PC-3 (cell line): ENCODE measurements at regions not wholly inside any gene's neighbourhood (a gene's known extent, or its start where the extent isn't known, plus 50 kb on each side); places are given as distances from the start of the nearest gene placed in this dataset.

Experiments used
- ATAC-seq: fragments of 200-7000 bp; cut with Tn5 transposase; 2 replicates; pipeline ENCODE4 v1.9.1; 2020; ENCODE audit warnings: mild to moderate bottlenecking, moderate library complexity
- BruUV-seq: library from RNA; stranded (reverse); fragments of 400-500 nt; replicated peaks from 2 replicates; lab custom pipeline; 2021; lab: Mats Ljungman, UMichigan
- CTCF ChIA-PET: fragments of 300-600 bp; sonication (Branson Sonifier 250); formaldehyde crosslinking; loops from one replicate; lab custom pipeline; 2022; ENCODE audit warnings: antibody characterized with exemption; lab: Charles Lee
- POLR2A ChIA-PET: fragments of 300-600 bp; sonication (Branson Sonifier 250); formaldehyde crosslinking; loops from one replicate; lab custom pipeline; 2022; ENCODE audit warnings: antibody characterized with exemption; ENCODE audit not compliant: unreplicated experiment; lab: Charles Lee
- DNase-seq: peaks from one replicate; pipeline ENCODE4 v3.0.0-alpha.2; 2015
- H2AFZ ChIP-seq: fragments of 300-600 bp; sonication (generic); 2 replicates; pipeline ENCODE4 v1.6.0; 2016; ENCODE audit warnings: antibody characterized with exemption, low read length
- H3F3A ChIP-seq: fragments of 300-600 bp; sonication (generic); one replicate; pipeline ENCODE4 v1.6.0; 2017; ENCODE audit warnings: antibody characterized with exemption, low read length, control low read depth, mild to moderate bottlenecking; ENCODE audit not compliant: unreplicated experiment
- H3K27ac ChIP-seq: fragments of 300-600 bp; sonication (generic); 2 replicates; pipeline ENCODE4 v1.5.1; 2016; ENCODE audit warnings: mild to moderate bottlenecking, low read length
- H3K27me3 ChIP-seq: fragments of 300-600 bp; sonication (generic); 2 replicates; pipeline ENCODE4 v1.6.1; 2016; ENCODE audit warnings: low read length, mixed read lengths
- H3K36me3 ChIP-seq: fragments of 300-600 bp; sonication (generic); 2 replicates; pipeline ENCODE4 v1.6.1; 2016; ENCODE audit warnings: low read depth, mixed run types, low read length, mixed read lengths
- H3K4me1 ChIP-seq: fragments of 300-600 bp; sonication (generic); 2 replicates; pipeline ENCODE4 v1.5.1; 2016; ENCODE audit warnings: low read length; ENCODE audit not compliant: insufficient read depth
- H3K4me2 ChIP-seq: fragments of 300-600 bp; sonication (generic); 2 replicates; pipeline ENCODE4 v1.6.0; 2016; ENCODE audit warnings: low read length
- H3K4me3 ChIP-seq: fragments of 300-600 bp; sonication (generic); 2 replicates; pipeline ENCODE4 v1.5.1; 2016; ENCODE audit warnings: mild to moderate bottlenecking, low read length, mixed read lengths
- H3K79me2 ChIP-seq: fragments of 300-600 bp; sonication (generic); 2 replicates; pipeline ENCODE4 v1.6.1; 2017; ENCODE audit warnings: low read length, mixed read lengths
- H3K9ac ChIP-seq: fragments of 300-600 bp; sonication (generic); 2 replicates; pipeline ENCODE4 v1.6.0; 2016; ENCODE audit warnings: mild to moderate bottlenecking, low read length
- H3K9me2 ChIP-seq: fragments of 300-600 bp; sonication (generic); replicated peaks from 2 replicates; pipeline ENCODE4 v1.6.1; 2016; ENCODE audit warnings: mixed run types, low read length, mixed read lengths
- H3K9me3 ChIP-seq: fragments of 300-600 bp; sonication (generic); 2 replicates; pipeline ENCODE4 v1.6.1; 2016; ENCODE audit warnings: low read length, mixed read lengths
- H4K20me1 ChIP-seq: fragments of 300-600 bp; sonication (generic); 2 replicates; pipeline ENCODE4 v1.6.1; 2016; ENCODE audit warnings: low read length, mixed read lengths
- CTCF ChIP-seq: fragments of 300-600 bp; sonication (generic); conservative IDR thresholded peaks from 2 replicates; pipeline ENCODE4 v1.5.1; 2017; ENCODE audit warnings: antibody characterized with exemption, low read depth, mild to moderate bottlenecking, low read length
- EZH2 ChIP-seq: fragments of 300-600 bp; sonication (generic); IDR thresholded peaks from one replicate; pipeline ENCODE4 v1.6.1; 2017; ENCODE audit warnings: antibody characterized with exemption, mild to moderate bottlenecking, low read length; ENCODE audit not compliant: unreplicated experiment
- EZH2phosphoT487 ChIP-seq: fragments of 300-600 bp; sonication (generic); IDR thresholded peaks from 2 replicates; pipeline ENCODE4 v1.6.1; 2018; ENCODE audit warnings: mild to moderate bottlenecking, antibody characterized with exemption, low read length, borderline replicate concordance
- intact Hi-C: fragments of 100-400 bp; cut with micrococcal nuclease; formaldehyde crosslinking; loops from 2 replicates; pipeline ENCODE4 v1.9.0; 2023

- Histone ChIP-seq H3K79me2 (no peaks in the 10 kb centered on the region), H3K4me3 (no peak overlapping the region), H3K4me2 (no peak overlapping the region), H3K9me2 (no peaks in the 10 kb centered on the region), H3K9ac (no peak overlapping the region), H4K20me1 (no peaks in the 10 kb centered on the region), H3K27ac (no peak overlapping the region), H3K36me3 (no peaks in the 10 kb centered on the region), H3K9me3 (no peaks in the 10 kb centered on the region), H3F3A (no peaks in the 10 kb centered on the region), H2AFZ (no peak overlapping the region), H3K27me3 (no peaks in the 10 kb centered on the region), H3K4me1 (no peaks in the 10 kb centered on the region)
- DNase-seq, result no peak
- intact Hi-C loops, result no loop called here
- BruUV-seq, result no TSS peak
- CTCF ChIA-PET, result no interaction called here
- POLR2A ChIA-PET, result no interaction called here
- ATAC-seq, result no peak
- TF ChIP-seq EZH2phosphoT487, result no peak
Observed at GRCh38 chr16:10305912-10306311, 79.9 kb upstream of the ATF7IP2 start.

- ChIA-PET CTCF (interaction anchor here (0.7 kb wide), 1 partner anchor 195 kb away, joined by 6 read pairs; no protein-coding TSS in a partner anchor), POLR2A (no interaction called here)
- no peaks in the 10 kb centered on the region for H3K27me3 ChIP-seq
- no peaks in the 10 kb centered on the region for H3K36me3 ChIP-seq
- no TSS peak for BruUV-seq
- H3F3A ChIP-seq, result no peaks in the 10 kb centered on the region
- ATAC-seq (no peak), DNase-seq (no peak)
- no peak overlapping the region for H3K27ac ChIP-seq
- H2AFZ ChIP-seq, result no peak overlapping the region
- H3K4me2 ChIP-seq, result no peak overlapping the region
- H3K4me3 ChIP-seq, result no peak overlapping the region
- H4K20me1 ChIP-seq, result no peaks in the 10 kb centered on the region
- no peaks in the 10 kb centered on the region for H3K9me3 ChIP-seq
- no peaks in the 10 kb centered on the region for H3K4me1 ChIP-seq
- H3K9ac ChIP-seq, result no peak overlapping the region
- no peaks in the 10 kb centered on the region for H3K9me2 ChIP-seq
- intact Hi-C loops, result no loop called here
- H3K79me2 ChIP-seq, result no peaks in the 10 kb centered on the region
- TF ChIP-seq EZH2phosphoT487, result no peak
- no peak for TF ChIP-seq CTCF
Observed at GRCh38 chr16:10308305-10309193, 77.3 kb upstream of the ATF7IP2 start.

GRCh38 chr16:10309271-10309932 is 76.5 kb upstream of the ATF7IP2 start:
- DNase-seq, result no peak
- ChIA-PET POLR2A (no interaction called here), CTCF (no interaction called here)
- Histone ChIP-seq H3K9ac (no peak overlapping the region), H3K9me3 (no peaks in the 10 kb centered on the region), H3K27me3 (no peaks in the 10 kb centered on the region), H3K36me3 (no peaks in the 10 kb centered on the region), H3K9me2 (no peaks in the 10 kb centered on the region), H3K27ac (no peak overlapping the region), H3K4me1 (no peaks in the 10 kb centered on the region), H2AFZ (no peak overlapping the region), H4K20me1 (no peaks in the 10 kb centered on the region), H3F3A (no peaks in the 10 kb centered on the region), H3K79me2 (no peaks in the 10 kb centered on the region), H3K4me2 (no peak overlapping the region), H3K4me3 (no peak overlapping the region)
- BruUV-seq, result no TSS peak
- no peak for ATAC-seq
- TF ChIP-seq EZH2phosphoT487 (no peak), EZH2 (no peak), CTCF (no peak)
- intact Hi-C loops, result no loop called here
